AG04450 (cell line): ENCODE measurements at regions not wholly inside any gene's neighbourhood (a gene's known extent, or its start where the extent isn't known, plus 50 kb on each side); places are given as distances from the start of the nearest gene placed in this dataset.

Experiments
- CTCF ChIA-PET: fragments of 300-600, 350-600 bp; formaldehyde crosslinking; extraction: SDS; loops from one replicate; lab custom pipeline; 2022; ENCODE audit warnings: antibody characterized with exemption, inconsistent platforms; lab: Charles Lee
- POLR2A ChIA-PET: fragments of 350-600 bp; formaldehyde crosslinking; extraction: SDS; loops from one replicate; lab custom pipeline; 2021; ENCODE audit warnings: antibody characterized with exemption, inconsistent platforms; lab: Yijun Ruan, JAX
- DNase-seq: peaks from one replicate; pipeline ENCODE4 v3.0.0-alpha.2; 2011; ENCODE audit warnings: low read depth, low spot score
- H3K27ac ChIP-seq: one replicate; pipeline ENCODE4 v1.5.1; 2012; ENCODE audit warnings: low read depth, low read length, control low read depth
- H3K27me3 ChIP-seq: one replicate; pipeline ENCODE4 v1.6.0; 2012; ENCODE audit warnings: low read length; ENCODE audit not compliant: control insufficient read depth, insufficient read depth
- H3K4me3 ChIP-seq: 2 replicates; pipeline ENCODE4 v1.5.1; 2011; ENCODE audit warnings: mild to moderate bottlenecking, low read depth, low read length, control low read depth
- H3K9me3 ChIP-seq: 2 replicates; pipeline ENCODE4 v1.5.1; 2012; ENCODE audit warnings: low read length; ENCODE audit not compliant: control insufficient read depth, insufficient read depth
- CTCF ChIP-seq: IDR thresholded peaks from 2 replicates; pipeline ENCODE4 v1.5.1; 2011; ENCODE audit warnings: low read depth, low read length, control low read depth, inconsistent platforms

- Histone ChIP-seq H3K27me3 (no peaks in the 10 kb centered on the region), H3K9me3 (peaks cover 6% of the 10 kb centered on the region; the same call in 1 of the 2 replicates), H3K27ac (no peak overlapping the region), H3K4me3 (no peak overlapping the region)
- ChIA-PET CTCF (no interaction called here), POLR2A (no interaction called here)
- TF ChIP-seq CTCF = no peak
- no peak for DNase-seq
Observed at GRCh38 chr2:147686365-147686764, 158.5 kb upstream of the ACVR2A start.

- no peak for DNase-seq
- CTCF ChIA-PET = no interaction called here
- no peaks in the 10 kb centered on the region for H3K27me3 ChIP-seq
- POLR2A ChIA-PET = no interaction called here
- H3K4me3 ChIP-seq = no peak overlapping the region
- no peak overlapping the region for H3K27ac ChIP-seq
- peaks cover 6% of the 10 kb centered on the region; the same call in 1 of the 2 replicates for H3K9me3 ChIP-seq
- no peak for TF ChIP-seq CTCF
Observed at GRCh38 chr2:147684903-147685302, 159.9 kb upstream of the ACVR2A start.

GRCh38 chr2:147683380-147683779, 161.4 kb upstream of the ACVR2A start:
- no peak for TF ChIP-seq CTCF
- Histone ChIP-seq H3K27ac (no peak overlapping the region), H3K4me3 (no peak overlapping the region), H3K27me3 (no peaks in the 10 kb centered on the region), H3K9me3 (peaks cover 6% of the 10 kb centered on the region; the same call in 1 of the 2 replicates)
- no peak for DNase-seq
- ChIA-PET CTCF (no interaction called here), POLR2A (no interaction called here)

GRCh38 chr2:147681093-147681492, 163.7 kb upstream of the ACVR2A start:
- CTCF ChIA-PET = no interaction called here
- Histone ChIP-seq H3K9me3 (peaks cover 1% of the 10 kb centered on the region; the same call in 1 of the 2 replicates), H3K4me3 (no peak overlapping the region), H3K27ac (no peak overlapping the region), H3K27me3 (no peaks in the 10 kb centered on the region)
- TF ChIP-seq CTCF = no peak
- POLR2A ChIA-PET = no interaction called here
- no peak for DNase-seq

- no peaks in the 10 kb centered on the region for H3K27me3 ChIP-seq
- DNase-seq = no peak
- no peaks in the 10 kb centered on the region for H3K9me3 ChIP-seq
- TF ChIP-seq CTCF = no peak
- CTCF ChIA-PET = no interaction called here
- POLR2A ChIA-PET = no interaction called here
- no peak overlapping the region for H3K27ac ChIP-seq
- H3K4me3 ChIP-seq = no peak overlapping the region
Observed at GRCh38 chr2:147679955-147680531, 164.8 kb upstream of the ACVR2A start.
